ENCODE measurements at regions not wholly inside any gene's neighbourhood (a gene's known extent, or its start where the extent isn't known, plus 50 kb on each side); places are given as distances from the start of the nearest gene placed in this dataset.

DNA sequence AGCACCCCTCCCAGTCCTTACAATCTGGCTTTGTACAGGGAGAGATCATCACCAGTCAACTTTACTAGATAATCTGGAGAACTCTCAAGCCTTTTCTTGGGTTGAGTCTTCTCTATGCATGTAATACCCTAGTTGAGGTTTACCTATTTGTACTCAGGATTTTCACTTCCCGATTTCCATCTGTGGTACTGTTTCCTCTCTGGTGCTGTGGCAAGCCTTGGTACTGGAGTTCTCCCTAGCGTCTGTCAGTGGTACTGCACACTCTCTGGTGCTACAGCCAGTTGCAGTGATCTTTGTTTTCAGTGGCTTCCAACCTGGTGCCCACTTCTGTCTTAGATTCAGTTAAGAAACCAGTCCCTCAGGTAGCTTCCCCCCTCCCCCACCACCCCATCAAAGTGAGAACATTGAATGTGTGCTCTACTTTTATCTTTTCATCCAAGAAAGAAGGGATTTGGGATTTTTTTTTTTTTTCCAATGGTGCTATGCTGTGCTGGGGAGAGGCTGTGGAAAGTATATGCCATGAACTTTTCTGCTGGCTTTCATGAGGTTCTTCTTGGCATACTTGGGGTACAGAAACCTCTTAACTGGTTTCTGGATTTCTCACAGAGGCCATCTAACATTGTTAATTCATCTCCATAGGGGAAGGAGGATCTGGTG, 69.4 kb upstream of the EVL start:
- TF ChIP-seq ZNF565 (CRISPR knock-in tag; conservative IDR thresholded peaks at IDR 0.05; ENCODE audit: low read depth) (no peak), ZC3H10 (CRISPR knock-in tag; IDR thresholded peaks at IDR 0.05) (no peak), OSR1 (CRISPR knock-in tag; IDR thresholded peaks at IDR 0.05) (no peak), RARB (CRISPR knock-in tag; IDR thresholded peaks at IDR 0.05) (no peak), ISL1 (CRISPR knock-in tag; IDR thresholded peaks at IDR 0.05) (no peak), ARNTL (CRISPR knock-in tag; IDR thresholded peaks at IDR 0.05; ENCODE audit: borderline replicate concordance, low read depth) (no peak), TCF4 (CRISPR knock-in tag; IDR thresholded peaks at IDR 0.05; ENCODE audit: borderline replicate concordance) (no peak), SNAI2 (CRISPR knock-in tag; IDR thresholded peaks at IDR 0.05) (no peak), ZFP30 (CRISPR knock-in tag; IDR thresholded peaks at IDR 0.05) (no peak), ZFP3 (CRISPR knock-in tag; IDR thresholded peaks at IDR 0.05) (no peak)
- TF ChIP-seq, protein P1, sequence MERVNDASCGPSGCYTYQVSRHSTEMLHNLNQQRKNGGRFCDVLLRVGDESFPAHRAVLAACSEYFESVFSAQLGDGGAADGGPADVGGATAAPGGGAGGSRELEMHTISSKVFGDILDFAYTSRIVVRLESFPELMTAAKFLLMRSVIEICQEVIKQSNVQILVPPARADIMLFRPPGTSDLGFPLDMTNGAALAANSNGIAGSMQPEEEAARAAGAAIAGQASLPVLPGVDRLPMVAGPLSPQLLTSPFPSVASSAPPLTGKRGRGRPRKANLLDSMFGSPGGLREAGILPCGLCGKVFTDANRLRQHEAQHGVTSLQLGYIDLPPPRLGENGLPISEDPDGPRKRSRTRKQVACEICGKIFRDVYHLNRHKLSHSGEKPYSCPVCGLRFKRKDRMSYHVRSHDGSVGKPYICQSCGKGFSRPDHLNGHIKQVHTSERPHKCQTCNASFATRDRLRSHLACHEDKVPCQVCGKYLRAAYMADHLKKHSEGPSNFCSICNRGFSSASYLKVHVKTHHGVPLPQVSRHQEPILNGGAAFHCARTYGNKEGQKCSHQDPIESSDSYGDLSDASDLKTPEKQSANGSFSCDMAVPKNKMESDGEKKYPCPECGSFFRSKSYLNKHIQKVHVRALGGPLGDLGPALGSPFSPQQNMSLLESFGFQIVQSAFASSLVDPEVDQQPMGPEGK (CRISPR knock-in tag; IDR thresholded peaks at IDR 0.05; ENCODE audit: borderline replicate concordance) = no peak
- TF ChIP-seq, protein P2, sequence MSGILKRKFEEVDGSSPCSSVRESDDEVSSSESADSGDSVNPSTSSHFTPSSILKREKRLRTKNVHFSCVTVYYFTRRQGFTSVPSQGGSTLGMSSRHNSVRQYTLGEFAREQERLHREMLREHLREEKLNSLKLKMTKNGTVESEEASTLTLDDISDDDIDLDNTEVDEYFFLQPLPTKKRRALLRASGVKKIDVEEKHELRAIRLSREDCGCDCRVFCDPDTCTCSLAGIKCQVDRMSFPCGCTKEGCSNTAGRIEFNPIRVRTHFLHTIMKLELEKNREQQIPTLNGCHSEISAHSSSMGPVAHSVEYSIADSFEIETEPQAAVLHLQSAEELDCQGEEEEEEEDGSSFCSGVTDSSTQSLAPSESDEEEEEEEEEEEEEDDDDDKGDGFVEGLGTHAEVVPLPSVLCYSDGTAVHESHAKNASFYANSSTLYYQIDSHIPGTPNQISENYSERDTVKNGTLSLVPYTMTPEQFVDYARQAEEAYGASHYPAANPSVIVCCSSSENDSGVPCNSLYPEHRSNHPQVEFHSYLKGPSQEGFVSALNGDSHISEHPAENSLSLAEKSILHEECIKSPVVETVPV (CRISPR knock-in tag; IDR thresholded peaks at IDR 0.05) = no peak
- TF ChIP-seq, protein P3, sequence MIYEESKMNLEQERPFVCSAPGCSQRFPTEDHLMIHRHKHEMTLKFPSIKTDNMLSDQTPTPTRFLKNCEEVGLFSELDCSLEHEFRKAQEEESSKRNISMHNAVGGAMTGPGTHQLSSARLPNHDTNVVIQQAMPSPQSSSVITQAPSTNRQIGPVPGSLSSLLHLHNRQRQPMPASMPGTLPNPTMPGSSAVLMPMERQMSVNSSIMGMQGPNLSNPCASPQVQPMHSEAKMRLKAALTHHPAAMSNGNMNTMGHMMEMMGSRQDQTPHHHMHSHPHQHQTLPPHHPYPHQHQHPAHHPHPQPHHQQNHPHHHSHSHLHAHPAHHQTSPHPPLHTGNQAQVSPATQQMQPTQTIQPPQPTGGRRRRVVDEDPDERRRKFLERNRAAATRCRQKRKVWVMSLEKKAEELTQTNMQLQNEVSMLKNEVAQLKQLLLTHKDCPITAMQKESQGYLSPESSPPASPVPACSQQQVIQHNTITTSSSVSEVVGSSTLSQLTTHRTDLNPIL (CRISPR knock-in tag; IDR thresholded peaks at IDR 0.05; ENCODE audit: low read depth) = no peak

All from SK-N-SH treated with all-trans-retinoic acid at 6 μM for 48 hours (cell line).